ENCODE measurements at regions not wholly inside any gene's neighbourhood (a gene's known extent, or its start where the extent isn't known, plus 50 kb on each side); places are given as distances from the start of the nearest gene placed in this dataset.

- no peak overlapping the region for H4K5ac ChIP-seq (ENCODE audit: insufficient read length, low read depth, low read length)
- H2BK120ac ChIP-seq (replicated peaks; ENCODE audit: low read depth, low read length): no peak overlapping the region
- H3K23ac ChIP-seq (ENCODE audit: insufficient read length): no peak overlapping the region
- H3K79me1 ChIP-seq (ENCODE audit: low read depth, low read length): no peaks in the 10 kb centered on the region
- H4K8ac ChIP-seq (ENCODE audit: extremely low read depth, insufficient read depth, low read length): no peak overlapping the region
- TF ChIP-seq ATF3 (IDR thresholded peaks at IDR 0.05; ENCODE audit: insufficient read depth, low read depth, low read length) (no peak), CHD2 (IDR thresholded peaks at IDR 0.05; ENCODE audit: low read length) (no peak), RAD21 (IDR thresholded peaks at IDR 0.05 in 1 of 2, conservative IDR thresholded peaks at IDR 0.05 in 1 of 2; ENCODE audit: low read depth in 2 of 2, low read length in 2 of 2) (no peak), ATF2 (IDR thresholded peaks at IDR 0.05; ENCODE audit: low read length) (no peak), GABPA (IDR thresholded peaks at IDR 0.05; ENCODE audit: borderline replicate concordance, insufficient read depth, low read length) (no peak), RNF2 (IDR thresholded peaks at IDR 0.05; ENCODE audit: borderline replicate concordance, low read depth, low read length, missing control alignments, poor library complexity, severe bottlenecking) (no peak), YY1 (IDR thresholded peaks at IDR 0.05; ENCODE audit: low read depth, low read length) (no peak)
- ChIA-PET CTCF (ENCODE audit: partially characterized antibody) (no interaction called here), POLR2A (ENCODE audit: partially characterized antibody) (no interaction called here)
- H3K36me3 ChIP-seq (ENCODE audit: control insufficient read depth in 2 of 4, insufficient read depth in 4 of 4, low read length in 3 of 4): no peaks in the 10 kb centered on the region
- H3K9me3 ChIP-seq (ENCODE audit: insufficient read depth in 2 of 2, low read depth in 1 of 2, low read length in 1 of 2): no peaks in the 10 kb centered on the region
- no peak overlapping the region for H4K91ac ChIP-seq (replicated peaks; ENCODE audit: insufficient read length, low read length)
- 98% methylated on average over 5 of the region's 5 CpGs; no CpG with 5 or more reads in 1 of the 2 experiments for WGBS, 2 experiments (ENCODE audit: extremely low coverage in 1 of 2, insufficient coverage in 1 of 2, insufficient read length in 1 of 2, insufficient replicate concordance in 2 of 2, low coverage in 1 of 2, low lambda C conversion rate in 2 of 2, missing lambda C conversion rate in 1 of 2)
- no peaks in the 10 kb centered on the region for H3K4me1 ChIP-seq (replicated peaks in 1 of 4; ENCODE audit: control insufficient read depth in 3 of 4, insufficient read depth in 4 of 4, low read length in 3 of 4)
- H3K56ac ChIP-seq (replicated peaks; ENCODE audit: insufficient read length, low read depth, low read length): no peak overlapping the region
- no peak overlapping the region for H2AK5ac ChIP-seq (ENCODE audit: low read depth, low read length)
- H3K4me2 ChIP-seq (ENCODE audit: insufficient read depth in 1 of 2, low read depth in 2 of 2, low read length in 2 of 2): no peak overlapping the region
- no peak overlapping the region for H2BK12ac ChIP-seq (ENCODE audit: low read depth, low read length)
- H3K27ac ChIP-seq (ENCODE audit: low read depth, low read length): no peak overlapping the region
- no peak overlapping the region for H3K18ac ChIP-seq (ENCODE audit: extremely low read depth, low read length)
- H3K4me3 ChIP-seq (ENCODE audit: extremely low read depth in 1 of 4, insufficient read depth in 2 of 4, low read depth in 3 of 4, low read length in 4 of 4): no peak overlapping the region
- no peak overlapping the region for H2BK20ac ChIP-seq (ENCODE audit: low read length)
- H4K20me1 ChIP-seq (replicated peaks in 1 of 2; ENCODE audit: control insufficient read depth in 1 of 2, insufficient read depth in 2 of 2, low read length in 2 of 2): peaks cover 0 to 2% of the 10 kb centered on the region in 2 experiments
- H3K14ac ChIP-seq (ENCODE audit: insufficient read length): no peak overlapping the region
- no peaks in the 10 kb centered on the region for H3K79me2 ChIP-seq (ENCODE audit: control insufficient read depth in 1 of 2, insufficient read depth in 2 of 2, low read length in 2 of 2)
- no peaks in the 10 kb centered on the region for H3K23me2 ChIP-seq (ENCODE audit: low read depth, low read length)
- no peak for DNase-seq (ENCODE audit: low read depth in 1 of 2, low spot score in 2 of 2)
- H3K9ac ChIP-seq (replicated peaks in 1 of 4; ENCODE audit: extremely low read depth in 1 of 4, low read depth in 3 of 4, low read length in 3 of 4): no peak overlapping the region
- FAIRE-seq: no peak
- no peaks in the 10 kb centered on the region for H3K27me3 ChIP-seq (replicated peaks in 1 of 4; ENCODE audit: control insufficient read depth in 3 of 4, extremely low read depth in 1 of 4, insufficient read depth in 3 of 4, low read length in 3 of 4)
- no peak overlapping the region for H2BK15ac ChIP-seq (ENCODE audit: low read length)
- H2BK5ac ChIP-seq (ENCODE audit: low read depth, low read length): no peak overlapping the region
- H3K4ac ChIP-seq (replicated peaks; ENCODE audit: insufficient read length, low read depth, low read length): no peak overlapping the region
- H2AFZ ChIP-seq (ENCODE audit: low read length): no peak overlapping the region; the same call in 1 of the 2 replicates
These were observed 133.6 kb downstream of the GDAP2 start for GRCh38 chr1:117795792-117796191.

Measured in H1 (cell line).